Ovary (tissue), 7 donors: ENCODE measurements at regions not wholly inside any gene's neighbourhood (a gene's known extent, or its start where the extent isn't known, plus 50 kb on each side); places are given as distances from the start of the nearest gene placed in this dataset.
"Not testable (repeated sequence)": the region's sequence is repeated elsewhere in the genome, so short reads cannot be mapped to it uniquely, and the experiment has no call there.

ENCODE experiments used
- DNase-seq, 5 donors: peaks; one replicate each; pipeline ENCODE4 v3.0.0-alpha.2; 2019 to 2020
- H3K27ac ChIP-seq, 2 donors: fragments of 200-600 bp; one replicate each; pipeline versions ENCODE4 v1.5.1 to v1.8.0; 2019 to 2022
- H3K27me3 ChIP-seq: fragments of 200-600 bp; one replicate; pipeline ENCODE4 v1.8.0; 2022
- H3K36me3 ChIP-seq: fragments of 200-600 bp; sonication (generic); one replicate; pipeline ENCODE4 v1.5.1; 2019
- H3K4me1 ChIP-seq: one replicate; pipeline ENCODE4 v1.8.1; 2013; ENCODE audit warnings: mild to moderate bottlenecking, moderate library complexity; ENCODE audit not compliant: insufficient read depth
- H3K4me3 ChIP-seq: fragments of 200-600 bp; sonication (generic); one replicate; pipeline ENCODE4 v1.5.1; 2017
- H3K9me3 ChIP-seq, 2 donors: fragments of 200-600 bp in 1 of 2; sonication (generic) in 1 of 2; one replicate each; pipeline versions ENCODE4 v1.5.1 to v1.8.1; 2013 to 2019; ENCODE audit warnings: mild to moderate bottlenecking in 1 of 2, moderate library complexity in 1 of 2
- EP300 ChIP-seq: sonication (generic); formaldehyde crosslinking; IDR thresholded peaks from one replicate; pipeline ENCODE4 v1.6.1; 2017; ENCODE audit warnings: antibody characterized with exemption
- POLR2A ChIP-seq: fragments of 450-650 bp; IDR thresholded peaks from one replicate; pipeline ENCODE4 v1.6.1; 2017; ENCODE audit warnings: antibody characterized with exemption, mild to moderate bottlenecking, moderate library complexity
- WGBS, 3 donors: extraction: QIAGEN DNeasy Blood & Tissue Kit in 1 of 3; methylation state at CpG; one replicate each; pipeline versions ENCODE4 v1.1.5 to v1.1.7; 2013 to 2017; 5-methylcytosine and 5-hydroxymethylcytosine counted together
- intact Hi-C, 4 donors: fragments of 100-400 bp; cut with DNase I; formaldehyde crosslinking; loops; one replicate each; pipeline versions ENCODE4 v1.11.0 to v1.15.1; 2022 to 2023
- TF ChIP-seq, protein P1 (sequence below), 3 donors: fragments of 450-650 bp in 2 of 3; fragments of 200-600 bp in 1 of 3; IDR thresholded peaks; one replicate each; pipeline versions ENCODE4 v1.5.1 to v1.8.0; 2016 to 2022; ENCODE audit warnings: antibody characterized with exemption in 3 of 3, mild to moderate bottlenecking in 1 of 3
- donor health status: DM: no; HTN: no; CAD: no; lungs with moderate emphysema.
- donor health status: DM: no; HTN: no; CAD: no.
- donor health status: Bipolar disorder and iron deficiency.
- donor health status: DM: no; HTN: no; CAD: no.
- donor health status: DM: yes; HTN: yes; CAD: no.

DNA sequence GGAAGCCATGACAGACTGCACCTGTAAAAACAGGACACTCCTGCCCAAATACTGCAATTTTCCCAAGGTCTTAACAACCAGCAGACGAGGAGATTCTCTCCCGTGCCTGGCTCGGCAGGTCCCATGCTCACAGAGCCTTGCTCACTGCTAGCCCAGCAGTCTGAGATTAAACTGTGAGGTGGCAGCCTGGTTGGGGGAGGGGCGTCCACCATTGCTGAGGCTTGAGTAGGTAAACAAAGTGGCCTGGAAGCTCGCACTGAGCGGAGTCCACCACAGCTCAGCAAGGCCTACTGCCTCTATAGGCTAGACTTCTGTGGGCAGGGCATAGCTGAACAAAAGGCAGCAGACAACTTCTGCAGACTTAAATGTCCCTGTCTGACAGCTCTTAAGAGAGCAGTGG lies 80.3 kb downstream of the ANXA5 start:
- H3K4me3 ChIP-seq, H3K9me3 ChIP-seq, H3K27me3 ChIP-seq, intact Hi-C loops, H3K4me1 ChIP-seq, DNase-seq, H3K36me3 ChIP-seq, H3K27ac ChIP-seq: not testable (repeated sequence)
- 64 to 72% (median 67%) methylated on average over 5 to 6 of the region's 6 CpGs for WGBS, 3 donors

- intact Hi-C loops, result no loop called here
- H3K27me3 ChIP-seq, result no peaks in the 10 kb centered on the region
- H3K4me3 ChIP-seq, result no peak overlapping the region
- no peak for TF ChIP-seq POLR2A
- TF ChIP-seq EP300, result no peak
- TF ChIP-seq, protein P1, sequence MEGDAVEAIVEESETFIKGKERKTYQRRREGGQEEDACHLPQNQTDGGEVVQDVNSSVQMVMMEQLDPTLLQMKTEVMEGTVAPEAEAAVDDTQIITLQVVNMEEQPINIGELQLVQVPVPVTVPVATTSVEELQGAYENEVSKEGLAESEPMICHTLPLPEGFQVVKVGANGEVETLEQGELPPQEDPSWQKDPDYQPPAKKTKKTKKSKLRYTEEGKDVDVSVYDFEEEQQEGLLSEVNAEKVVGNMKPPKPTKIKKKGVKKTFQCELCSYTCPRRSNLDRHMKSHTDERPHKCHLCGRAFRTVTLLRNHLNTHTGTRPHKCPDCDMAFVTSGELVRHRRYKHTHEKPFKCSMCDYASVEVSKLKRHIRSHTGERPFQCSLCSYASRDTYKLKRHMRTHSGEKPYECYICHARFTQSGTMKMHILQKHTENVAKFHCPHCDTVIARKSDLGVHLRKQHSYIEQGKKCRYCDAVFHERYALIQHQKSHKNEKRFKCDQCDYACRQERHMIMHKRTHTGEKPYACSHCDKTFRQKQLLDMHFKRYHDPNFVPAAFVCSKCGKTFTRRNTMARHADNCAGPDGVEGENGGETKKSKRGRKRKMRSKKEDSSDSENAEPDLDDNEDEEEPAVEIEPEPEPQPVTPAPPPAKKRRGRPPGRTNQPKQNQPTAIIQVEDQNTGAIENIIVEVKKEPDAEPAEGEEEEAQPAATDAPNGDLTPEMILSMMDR (IDR thresholded peaks at IDR 0.05), result no peak
- H3K9me3 ChIP-seq, result no peaks in the 10 kb centered on the region
- H3K4me1 ChIP-seq, result no peaks in the 10 kb centered on the region
- no peaks in the 10 kb centered on the region for H3K36me3 ChIP-seq
- H3K27ac ChIP-seq, result no peak overlapping the region
- DNase-seq, result no peak
Measured at GRCh38 chr4:121614101-121614500, 82.7 kb downstream of the ANXA5 start.

GRCh38 chr4:121599049-121599448 lies 97.7 kb downstream of the ANXA5 start:
- H3K27ac ChIP-seq, result no peak overlapping the region
- intact Hi-C loops, result no loop called here

GRCh38 chr4:121597346-121597934 lies 99.3 kb downstream of the ANXA5 start:
- no peaks in the 10 kb centered on the region for H3K36me3 ChIP-seq
- DNase-seq, result no peak
- 62 to 73% (median 67%) methylated on average over 2 of the region's 2 CpGs for WGBS, 3 donors
- H3K9me3 ChIP-seq, result no peaks in the 10 kb centered on the region
- intact Hi-C loops, result no loop called here
- H3K4me1 ChIP-seq, result no peaks in the 10 kb centered on the region
- no peaks in the 10 kb centered on the region for H3K27me3 ChIP-seq
- no peak overlapping the region for H3K4me3 ChIP-seq
- TF ChIP-seq POLR2A (no peak), EP300 (no peak)
- TF ChIP-seq, protein P1 (IDR thresholded peaks at IDR 0.05), result no peak
- H3K27ac ChIP-seq, result no peak overlapping the region

More at GRCh38 chr4:121599049-121599448, 97.7 kb downstream of the ANXA5 start:
- H3K4me1 ChIP-seq, result no peaks in the 10 kb centered on the region
- TF ChIP-seq EP300 (no peak), POLR2A (no peak)
- TF ChIP-seq, protein P1 (IDR thresholded peaks at IDR 0.05), result no peak
- H3K9me3 ChIP-seq, result no peaks in the 10 kb centered on the region
- H3K36me3 ChIP-seq, result no peaks in the 10 kb centered on the region
- no peaks in the 10 kb centered on the region for H3K27me3 ChIP-seq
- H3K4me3 ChIP-seq, result no peak overlapping the region
- WGBS, 3 donors, result 10 to 16% (median 12%) methylated on average over 3 of the region's 3 CpGs
- no peak for DNase-seq

DNA sequence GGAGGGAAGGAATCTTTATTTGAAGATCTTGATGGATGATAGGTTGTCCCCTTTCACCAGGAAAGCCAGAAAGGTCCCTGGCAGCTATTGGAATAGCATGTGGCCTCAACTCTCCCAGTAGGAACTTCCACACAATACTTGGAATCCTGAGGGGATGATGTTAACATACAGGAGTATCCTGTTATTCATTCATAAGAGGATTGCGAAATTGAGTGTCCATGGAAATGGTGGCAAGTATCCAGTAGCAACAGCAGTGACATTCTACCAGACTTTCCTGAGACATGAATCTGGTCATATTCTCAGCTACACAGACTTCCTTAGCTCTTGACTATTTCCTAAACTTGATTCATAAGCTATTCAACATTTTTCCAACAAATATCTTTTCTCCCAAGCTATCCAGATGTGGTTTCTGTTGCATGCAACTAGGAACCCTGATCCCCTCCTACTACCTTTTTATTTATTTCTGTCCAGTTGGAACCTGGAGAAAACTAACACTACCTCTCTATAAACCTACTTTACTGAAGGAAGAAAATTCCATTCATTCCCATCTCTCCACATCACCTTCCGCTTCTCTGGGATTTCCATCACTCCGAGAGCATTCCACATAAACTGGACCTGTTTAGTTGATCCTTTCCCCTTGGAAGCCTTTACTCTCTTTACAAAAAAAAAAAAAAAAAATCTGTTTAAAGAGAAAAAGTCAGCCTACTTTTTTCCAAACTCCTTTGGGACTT lies 101.8 kb downstream of the ANXA5 start:
- Histone ChIP-seq H3K9me3 (no peaks in the 10 kb centered on the region), H3K27me3 (no peaks in the 10 kb centered on the region), H3K4me3 (no peak overlapping the region), H3K36me3 (no peaks in the 10 kb centered on the region), H3K4me1 (no peaks in the 10 kb centered on the region), H3K27ac (no peak overlapping the region)
- no peak for TF ChIP-seq POLR2A
- TF ChIP-seq EP300, result no peak
- TF ChIP-seq, protein P1 (IDR thresholded peaks at IDR 0.05), result no peak
- intact Hi-C loops, result loop anchor here in 1 of 4 donors (5.0 kb wide), 1 partner anchor 877 kb away; no protein-coding TSS in a partner anchor
- WGBS, 3 donors, result 77 to 92% (median 85%) methylated on average over 3 of the region's 3 CpGs
- DNase-seq, result no peak
